ENCODE measurements at regions not wholly inside any gene's neighbourhood (a gene's known extent, or its start where the extent isn't known, plus 50 kb on each side); places are given as distances from the start of the nearest gene placed in this dataset.

- ATAC-seq (no peak; the same call in 1 of the 2 replicates), DNase-seq (ENCODE audit: low spot score) (no peak)
- Mint-ChIP-seq H3K27ac (no peak overlapping the region), H3K4me1 (peaks cover 20% of the 10 kb centered on the region), H3K27me3 (ENCODE audit: low read depth) (no peaks in the 10 kb centered on the region), H3K4me3 (no peak overlapping the region), H3K9me3 (peaks cover 6% of the 10 kb centered on the region; the same call in 1 of the 2 replicates), H3K36me3 (no peaks in the 10 kb centered on the region)
- CTCF ChIA-PET = no interaction called here
- TF ChIP-seq ZNF281 (CRISPR knock-in tag; IDR thresholded peaks at IDR 0.05) = no peak
- TF ChIP-seq AFF4 (CRISPR knock-in tag; IDR thresholded peaks at IDR 0.05; ENCODE audit: borderline replicate concordance) = no peak
- no peak for TF ChIP-seq EMX1 (CRISPR knock-in tag; IDR thresholded peaks at IDR 0.05)
- no peak for TF ChIP-seq RELA (CRISPR knock-in tag; IDR thresholded peaks at IDR 0.05; ENCODE audit: borderline replicate concordance)
- TF ChIP-seq ZNF396 (CRISPR knock-in tag; IDR thresholded peaks at IDR 0.05; ENCODE audit: borderline replicate concordance) = no peak
- no peak for TF ChIP-seq TP53 (CRISPR knock-in tag; IDR thresholded peaks at IDR 0.05)
- TF ChIP-seq MAX (CRISPR knock-in tag; IDR thresholded peaks at IDR 0.05) = no peak
- no peak for TF ChIP-seq ZNF263 (CRISPR knock-in tag; IDR thresholded peaks at IDR 0.05; ENCODE audit: low read depth)
- POLR2A ChIA-PET = no interaction called here
These were observed 85.3 kb upstream of the MYCBP2 start for GRCh38 chr13:77412116-77412635.

GRCh38 chr13:77409412-77409811 lies 82.5 kb upstream of the MYCBP2 start:
- Mint-ChIP-seq H3K9me3 (peaks cover 6% of the 10 kb centered on the region; the same call in 1 of the 2 replicates), H3K27me3 (ENCODE audit: low read depth) (no peaks in the 10 kb centered on the region), H3K4me3 (no peak overlapping the region), H3K36me3 (no peaks in the 10 kb centered on the region), H3K27ac (no peak overlapping the region), H3K4me1 (peaks cover 20% of the 10 kb centered on the region)
- DNase-seq (ENCODE audit: low spot score) (no peak), ATAC-seq (peak; percentile 88)
- POLR2A ChIA-PET = no interaction called here
- TF ChIP-seq USF2 (CRISPR knock-in tag; IDR thresholded peaks at IDR 0.05) (0 out of 2 replicates have a peak, but pooled peaks have one; percentile 30), TEAD1 (CRISPR knock-in tag; IDR thresholded peaks at IDR 0.05) (no peak)
- CTCF ChIA-PET = no interaction called here

GRCh38 chr13:77406644-77407440 lies 79.9 kb upstream of the MYCBP2 start:
- DNase-seq (ENCODE audit: low spot score) (no peak), ATAC-seq (no peak)
- Mint-ChIP-seq H3K4me3 (no peak overlapping the region), H3K27me3 (ENCODE audit: low read depth) (no peaks in the 10 kb centered on the region), H3K27ac (no peak overlapping the region), H3K9me3 (peaks cover 7% of the 10 kb centered on the region; the same call in 1 of the 2 replicates), H3K36me3 (no peaks in the 10 kb centered on the region), H3K4me1 (peaks cover 11% of the 10 kb centered on the region)
- TF ChIP-seq NR2C2 (CRISPR knock-in tag; IDR thresholded peaks at IDR 0.05) (no peak), ESRRA (CRISPR knock-in tag; IDR thresholded peaks at IDR 0.05; ENCODE audit: borderline replicate concordance) (no peak), FOXP4 (CRISPR knock-in tag; IDR thresholded peaks at IDR 0.05) (no peak), EMX1 (CRISPR knock-in tag; IDR thresholded peaks at IDR 0.05) (no peak), IRF1 (CRISPR knock-in tag; IDR thresholded peaks at IDR 0.05) (no peak), SMAD4 (CRISPR knock-in tag; IDR thresholded peaks at IDR 0.05) (no peak)
- ChIA-PET POLR2A (no interaction called here), CTCF (no interaction called here)
